Naive B cell (primary cell): ENCODE measurements at regions not wholly inside any gene's neighbourhood (a gene's known extent, or its start where the extent isn't known, plus 50 kb on each side); places are given as distances from the start of the nearest gene placed in this dataset.

ENCODE experiments used
- ATAC-seq, 2 donors: fragments of 150-1000 bp; cut with Tn5 transposase; 2 replicates each; pipeline ENCODE4 v1.10.0; 2021; ENCODE audit warnings: low read depth in 2 of 2, mild to moderate bottlenecking in 2 of 2, moderate library complexity in 2 of 2
- DNase-seq: peaks from one replicate; pipeline ENCODE4 v3.0.0; 2022
- H3K27ac Mint-ChIP-seq, 6 donors: one replicate each; pipeline ENCODE4 v1.8.0; 2020 to 2022; ENCODE audit warnings: mild to moderate bottlenecking in 6 of 6, mixed read lengths in 6 of 6, moderate library complexity in 5 of 6, inconsistent platforms in 2 of 6
- H3K27me3 Mint-ChIP-seq, 3 donors: one replicate each; pipeline ENCODE4 v1.8.0; 2021 to 2022; ENCODE audit warnings: mixed read lengths in 3 of 3, mild to moderate bottlenecking in 1 of 3
- H3K36me3 Mint-ChIP-seq, 2 donors: one replicate each; pipeline ENCODE4 v1.8.0; 2020 to 2022; ENCODE audit warnings: mixed read lengths in 2 of 2, inconsistent platforms in 1 of 2, mild to moderate bottlenecking in 1 of 2
- H3K4me1 Mint-ChIP-seq, 3 donors: one replicate each; pipeline ENCODE4 v1.8.0; 2020 to 2022; ENCODE audit warnings: mixed read lengths in 3 of 3, inconsistent platforms in 1 of 3, mild to moderate bottlenecking in 1 of 3, moderate library complexity in 1 of 3
- H3K4me3 Mint-ChIP-seq, 8 donors: one replicate each; pipeline ENCODE4 v1.8.0; 2020 to 2022; ENCODE audit warnings: mild to moderate bottlenecking in 8 of 8, mixed read lengths in 8 of 8, moderate library complexity in 8 of 8, inconsistent platforms in 2 of 8
- H3K9me3 Mint-ChIP-seq, 7 donors: one replicate each; pipeline ENCODE4 v1.8.0; 2020 to 2022; ENCODE audit warnings: mixed read lengths in 7 of 7, mild to moderate bottlenecking in 5 of 7, inconsistent platforms in 2 of 7, moderate library complexity in 1 of 7

DNA sequence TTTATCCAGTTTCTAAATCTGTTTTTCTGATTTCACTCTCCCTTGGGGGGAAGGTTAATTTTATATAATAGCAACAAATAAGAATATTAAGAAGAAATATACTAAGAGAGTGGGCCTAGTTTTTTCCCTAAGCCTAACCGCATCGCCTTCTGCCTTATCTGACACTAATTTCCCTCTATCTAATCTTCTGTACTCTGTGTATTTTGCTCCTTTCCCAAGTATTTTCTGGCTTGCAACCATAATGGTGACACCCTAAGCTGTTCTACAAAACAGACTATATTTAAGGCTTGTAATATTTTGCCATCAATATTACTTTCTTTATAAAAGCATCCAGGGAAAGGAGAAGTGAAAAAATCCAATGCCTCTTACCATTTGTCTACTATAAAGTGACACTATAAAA lies 1168.8 kb downstream of the GALC start:
- Mint-ChIP-seq H3K27me3 (no peaks in the 10 kb centered on the region), H3K27ac (no peak overlapping the region), H3K36me3 (no peaks in the 10 kb centered on the region), H3K4me3 (no peak overlapping the region), H3K9me3 (peaks cover 0 to 16% (median 2%) of the 10 kb centered on the region in 7 donors), H3K4me1 (no peaks in the 10 kb centered on the region)
- no peak for ATAC-seq
- no peak for DNase-seq

DNA sequence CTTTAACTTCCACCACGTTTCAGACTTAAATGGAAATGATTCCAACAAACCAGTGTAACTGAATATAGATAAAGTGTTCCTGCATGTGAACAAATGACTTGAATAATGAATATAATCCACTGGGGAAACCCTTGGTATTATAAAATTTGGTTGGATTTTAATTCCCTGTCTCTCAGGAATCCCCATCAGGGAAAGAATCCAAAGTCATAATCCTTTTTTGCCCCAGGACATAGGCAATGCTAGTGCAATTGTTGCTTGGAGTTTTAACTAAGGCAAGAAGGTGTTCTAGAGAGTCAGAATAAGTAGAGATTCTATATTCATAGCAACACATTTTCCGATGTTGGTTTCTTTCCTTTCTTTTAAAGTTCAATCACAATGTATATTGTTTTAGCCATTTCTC lies 1169.4 kb downstream of the GALC start:
- peaks cover 0 to 16% (median 2%) of the 10 kb centered on the region in 7 donors for H3K9me3 Mint-ChIP-seq
- H3K27me3 Mint-ChIP-seq, result no peaks in the 10 kb centered on the region
- H3K4me3 Mint-ChIP-seq, result no peak overlapping the region
- no peak for DNase-seq
- no peaks in the 10 kb centered on the region for H3K4me1 Mint-ChIP-seq
- no peak for ATAC-seq
- no peak overlapping the region for H3K27ac Mint-ChIP-seq
- no peaks in the 10 kb centered on the region for H3K36me3 Mint-ChIP-seq

DNA sequence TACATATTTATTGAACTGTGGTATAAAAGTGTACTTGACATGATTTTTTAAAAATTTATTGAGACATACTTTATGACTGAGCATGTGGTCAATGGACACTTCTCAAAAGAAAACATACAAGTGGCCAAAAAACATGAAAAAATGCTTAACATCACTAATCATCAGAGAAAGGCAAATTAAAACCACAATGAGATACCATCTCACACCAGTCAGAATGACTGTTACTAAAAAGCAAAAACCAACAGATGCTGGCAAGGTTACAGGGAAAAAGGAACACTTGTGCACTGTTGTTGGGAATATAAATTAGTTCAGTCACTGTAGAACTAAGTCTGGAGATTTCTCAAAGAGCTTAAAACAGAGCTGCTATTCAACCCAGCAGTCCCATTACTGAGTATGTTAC lies 1177.6 kb downstream of the GALC start:
- no peak overlapping the region for H3K4me3 Mint-ChIP-seq
- H3K4me1 Mint-ChIP-seq, result no peaks in the 10 kb centered on the region
- H3K27ac Mint-ChIP-seq, result no peak overlapping the region
- DNase-seq (no peak), ATAC-seq (no peak)
- no peaks in the 10 kb centered on the region for H3K36me3 Mint-ChIP-seq
- H3K27me3 Mint-ChIP-seq, result no peaks in the 10 kb centered on the region
- peaks cover 0 to 23% (median 9%) of the 10 kb centered on the region in 7 donors for H3K9me3 Mint-ChIP-seq

DNA sequence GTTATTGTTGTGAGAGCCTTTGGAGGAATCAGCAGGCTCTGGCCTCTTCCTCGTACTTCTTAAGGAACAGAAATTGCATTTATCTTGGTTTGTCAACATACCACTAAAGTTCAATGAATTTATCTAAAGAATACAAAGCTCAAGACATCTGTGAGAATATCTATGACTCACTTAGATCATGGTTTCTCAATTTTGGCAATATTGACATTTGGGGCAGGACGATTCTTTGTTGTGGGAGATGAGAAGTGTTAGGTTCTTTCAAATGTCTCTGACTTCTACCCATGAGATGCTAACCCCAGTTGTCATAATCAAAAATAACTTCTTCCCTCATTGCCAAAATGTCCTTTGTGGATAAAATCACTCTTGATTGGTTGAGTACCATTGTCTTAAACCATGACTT lies 1190.3 kb downstream of the GALC start:
- DNase-seq (no peak), ATAC-seq (no peak)
- H3K9me3 Mint-ChIP-seq, result peaks cover 0 to 5% (median 2%) of the 10 kb centered on the region in 7 donors
- no peak overlapping the region for H3K27ac Mint-ChIP-seq
- no peaks in the 10 kb centered on the region for H3K27me3 Mint-ChIP-seq
- H3K4me1 Mint-ChIP-seq, result no peaks in the 10 kb centered on the region
- H3K36me3 Mint-ChIP-seq, result no peaks in the 10 kb centered on the region
- H3K4me3 Mint-ChIP-seq, result no peak overlapping the region

DNA sequence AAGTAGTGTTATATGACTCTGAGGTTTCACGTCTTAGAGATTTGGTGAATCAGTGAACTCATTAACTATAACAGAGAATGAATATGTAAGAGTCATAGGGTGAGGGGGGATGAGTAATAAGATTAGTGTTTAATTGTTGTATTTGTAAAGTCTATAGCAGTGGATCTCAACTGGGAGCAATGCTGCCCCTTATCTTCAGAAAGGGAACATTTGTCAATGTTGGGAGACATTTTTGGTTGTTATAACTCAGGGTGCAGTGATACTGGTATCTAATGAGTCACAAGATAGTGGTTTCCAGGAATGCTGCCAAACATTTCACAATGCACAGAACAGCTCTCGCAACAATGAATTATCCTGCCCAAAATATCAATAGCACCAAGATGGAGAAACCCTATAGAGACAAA lies 1193.7 kb downstream of the GALC start:
- Mint-ChIP-seq H3K36me3 (no peaks in the 10 kb centered on the region), H3K27ac (no peak overlapping the region), H3K27me3 (no peaks in the 10 kb centered on the region), H3K4me3 (no peak overlapping the region), H3K9me3 (peaks cover 0 to 7% (median 0%) of the 10 kb centered on the region in 7 donors), H3K4me1 (no peaks in the 10 kb centered on the region)
- DNase-seq (no peak), ATAC-seq (no peak)

DNA sequence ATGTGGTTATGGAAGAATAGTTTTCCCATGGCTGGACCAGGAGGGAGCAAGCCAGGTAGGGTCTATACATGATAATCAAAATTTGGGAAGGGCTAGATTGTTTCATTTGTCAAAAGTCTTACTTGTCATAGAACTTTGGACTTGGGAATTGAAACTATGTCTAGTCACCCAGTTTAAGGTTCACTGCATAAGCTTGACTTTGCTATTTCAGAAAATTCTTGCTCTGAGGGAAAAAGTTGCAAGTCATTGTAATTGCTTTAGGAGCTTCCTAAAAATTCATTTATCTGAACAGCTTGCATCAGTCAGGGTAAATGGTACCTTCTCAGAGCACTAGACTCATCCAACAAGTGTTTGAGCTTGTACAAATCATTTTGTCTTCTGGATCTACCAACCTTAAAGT lies 1194.7 kb downstream of the GALC start:
- no peak for ATAC-seq
- Mint-ChIP-seq H3K27ac (no peak overlapping the region), H3K4me3 (no peak overlapping the region), H3K4me1 (no peaks in the 10 kb centered on the region), H3K36me3 (no peaks in the 10 kb centered on the region), H3K27me3 (no peaks in the 10 kb centered on the region), H3K9me3 (peaks cover 0 to 7% (median 2%) of the 10 kb centered on the region in 7 donors)
- DNase-seq, result no peak

DNA sequence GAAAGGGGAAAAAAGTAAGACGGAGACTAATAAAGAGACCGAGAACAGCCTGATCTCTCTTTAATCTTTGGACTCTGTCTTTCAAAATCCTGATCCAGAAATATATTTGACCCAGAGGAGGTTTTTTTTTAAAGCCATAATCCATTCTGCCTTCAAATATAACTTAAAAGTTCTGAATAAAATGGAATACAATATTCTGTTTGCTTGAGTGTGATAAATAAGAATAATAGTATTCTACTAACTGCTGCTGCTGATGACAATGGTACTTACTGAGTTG lies 1196.0 kb downstream of the GALC start:
- no peak overlapping the region for H3K4me3 Mint-ChIP-seq
- H3K36me3 Mint-ChIP-seq, result no peaks in the 10 kb centered on the region
- no peaks in the 10 kb centered on the region for H3K4me1 Mint-ChIP-seq
- DNase-seq (no peak), ATAC-seq (no peak)
- no peaks in the 10 kb centered on the region for H3K27me3 Mint-ChIP-seq
- peaks cover 0 to 7% (median 2%) of the 10 kb centered on the region in 7 donors for H3K9me3 Mint-ChIP-seq
- no peak overlapping the region for H3K27ac Mint-ChIP-seq

DNA sequence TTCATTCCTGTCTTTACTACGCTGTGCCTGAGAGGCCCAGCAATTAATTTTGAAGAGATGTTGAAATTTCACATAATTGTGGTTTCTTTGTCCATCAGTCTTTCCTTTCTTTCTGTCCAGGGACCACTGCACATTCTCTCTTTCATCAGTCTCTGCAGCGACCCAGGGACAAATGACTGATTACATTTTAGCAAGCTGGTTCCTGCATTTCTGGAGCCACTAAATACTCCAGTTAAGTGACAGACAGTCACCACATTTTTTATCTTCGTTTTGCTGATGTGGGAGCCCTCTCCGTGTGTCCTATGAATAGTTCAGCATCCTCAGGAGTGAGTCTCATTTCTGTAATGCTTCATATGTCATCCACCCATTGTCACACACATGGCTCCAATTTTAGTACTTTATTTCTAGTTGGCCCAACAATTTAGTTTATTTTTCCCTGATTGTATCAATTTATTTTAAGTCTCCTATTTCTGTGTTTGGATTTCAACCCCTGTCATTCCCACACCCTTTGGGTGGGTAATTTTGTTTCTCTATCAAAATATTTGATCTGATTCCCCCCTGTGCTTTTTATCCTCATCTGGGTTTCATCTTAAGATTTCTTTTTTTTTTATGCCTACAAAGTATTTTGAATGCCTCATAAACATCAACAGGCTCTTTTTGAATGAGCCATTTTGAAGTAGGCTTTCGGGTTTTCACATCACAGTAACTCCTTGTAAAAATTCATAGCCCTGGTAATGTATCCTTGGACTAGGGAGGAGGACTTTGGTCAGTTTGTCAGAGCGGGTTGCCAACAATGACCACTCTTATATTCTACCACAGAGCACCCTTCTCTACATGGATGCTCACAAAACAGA lies 1196.5 kb downstream of the GALC start:
- ATAC-seq (no peak), DNase-seq (no peak)
- Mint-ChIP-seq H3K9me3 (peaks cover 0 to 7% (median 2%) of the 10 kb centered on the region in 7 donors), H3K4me3 (no peak overlapping the region), H3K4me1 (no peaks in the 10 kb centered on the region), H3K27ac (no peak overlapping the region), H3K27me3 (no peaks in the 10 kb centered on the region), H3K36me3 (no peaks in the 10 kb centered on the region)

DNA sequence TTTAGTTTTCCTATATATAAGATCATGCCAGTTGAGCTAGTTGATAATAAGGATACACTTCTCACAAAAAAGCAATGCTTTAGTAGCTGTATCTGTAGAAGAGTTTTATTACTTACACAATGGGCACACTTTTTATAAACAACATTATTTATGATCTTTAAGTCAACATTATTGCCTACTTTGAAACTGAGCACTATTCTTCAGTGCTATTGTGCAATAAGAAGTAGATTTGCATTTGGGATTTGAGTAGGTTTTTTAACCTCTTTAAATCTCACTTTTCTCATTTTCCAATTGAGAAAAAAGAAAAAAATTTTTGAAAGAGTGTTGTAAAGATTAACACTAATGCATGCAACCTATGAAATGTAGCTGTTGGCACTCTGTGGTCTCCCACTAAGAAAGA lies 1198.3 kb downstream of the GALC start:
- DNase-seq, result no peak
- ATAC-seq, result no peak
- Mint-ChIP-seq H3K4me1 (no peaks in the 10 kb centered on the region), H3K27me3 (no peaks in the 10 kb centered on the region), H3K27ac (no peak overlapping the region), H3K9me3 (peaks cover 0 to 7% (median 2%) of the 10 kb centered on the region in 7 donors), H3K4me3 (no peak overlapping the region), H3K36me3 (no peaks in the 10 kb centered on the region)

DNA sequence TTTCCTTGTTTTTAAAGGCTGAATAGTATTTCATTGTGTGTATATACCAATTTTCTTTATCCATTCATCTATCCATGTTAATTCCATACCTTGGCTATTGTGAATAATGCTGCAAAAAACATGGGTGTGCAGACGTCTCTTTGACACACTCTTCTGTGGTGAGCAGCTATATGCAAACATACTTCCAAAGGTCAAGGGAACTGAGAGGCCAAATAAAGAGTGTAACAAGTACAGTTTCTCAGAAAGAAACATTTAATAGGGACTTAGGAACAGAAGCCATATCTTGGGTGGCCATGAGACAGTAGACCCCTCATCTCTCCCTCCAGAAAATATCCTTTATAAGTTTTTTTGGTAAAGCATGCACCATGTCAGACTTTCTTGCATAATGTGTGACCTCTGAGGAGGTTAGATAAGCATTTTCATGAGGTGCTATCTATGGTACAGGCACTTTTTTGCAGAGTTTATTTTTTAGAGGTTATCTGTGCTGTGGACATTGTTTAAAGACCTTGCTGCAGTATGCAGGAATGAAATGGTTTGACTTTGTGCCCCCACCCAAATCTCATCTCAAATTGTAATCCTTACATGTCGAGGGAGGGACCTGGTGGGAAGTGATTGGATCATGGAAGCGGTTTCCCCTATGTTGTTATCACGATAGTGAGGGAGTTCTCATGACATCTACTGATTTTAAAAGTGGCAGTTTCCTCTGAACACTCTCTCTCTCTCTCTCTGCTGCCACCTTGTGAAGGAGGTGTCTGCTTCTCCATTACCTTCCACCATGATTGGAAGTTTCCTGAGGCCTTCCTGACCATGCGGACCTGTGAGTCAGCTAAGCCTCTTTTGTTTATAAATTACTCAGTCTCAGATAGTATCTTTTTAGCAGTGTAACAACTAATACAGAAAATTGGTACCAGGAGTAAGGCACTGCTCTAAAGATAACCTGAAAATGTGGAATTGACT lies 1202.3 kb downstream of the GALC start:
- no peak for ATAC-seq
- H3K27me3 Mint-ChIP-seq, result no peaks in the 10 kb centered on the region
- H3K27ac Mint-ChIP-seq, result no peak overlapping the region
- no peaks in the 10 kb centered on the region for H3K36me3 Mint-ChIP-seq
- DNase-seq, result no peak
- peaks cover 0 to 5% (median 0%) of the 10 kb centered on the region in 7 donors for H3K9me3 Mint-ChIP-seq
- H3K4me1 Mint-ChIP-seq, result no peaks in the 10 kb centered on the region
- no peak overlapping the region for H3K4me3 Mint-ChIP-seq

DNA sequence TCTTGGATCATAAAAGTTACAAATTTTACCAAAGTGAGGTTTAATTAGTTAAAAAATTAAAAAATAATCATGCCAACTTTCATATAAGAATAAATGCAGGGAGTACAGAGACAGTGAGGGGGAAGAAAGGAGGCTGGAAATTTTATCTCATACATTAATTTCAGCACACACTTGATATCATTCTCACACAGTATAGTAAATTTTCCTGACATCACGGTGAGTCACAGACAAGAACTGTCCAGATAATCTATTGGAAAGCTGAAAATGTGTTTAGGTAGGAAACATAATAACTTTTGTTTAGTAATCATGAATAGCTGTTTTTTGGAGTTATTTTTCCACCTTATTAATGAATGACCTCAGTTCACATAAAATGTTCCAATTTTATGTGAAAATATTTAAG lies 1204.8 kb downstream of the GALC start:
- H3K4me3 Mint-ChIP-seq, result no peak overlapping the region
- H3K27me3 Mint-ChIP-seq, result no peaks in the 10 kb centered on the region
- DNase-seq (no peak), ATAC-seq (no peak)
- no peaks in the 10 kb centered on the region for H3K36me3 Mint-ChIP-seq
- H3K4me1 Mint-ChIP-seq, result no peaks in the 10 kb centered on the region
- no peak overlapping the region for H3K27ac Mint-ChIP-seq
- peaks cover 0 to 4% (median under 1%) of the 10 kb centered on the region in 7 donors for H3K9me3 Mint-ChIP-seq

DNA sequence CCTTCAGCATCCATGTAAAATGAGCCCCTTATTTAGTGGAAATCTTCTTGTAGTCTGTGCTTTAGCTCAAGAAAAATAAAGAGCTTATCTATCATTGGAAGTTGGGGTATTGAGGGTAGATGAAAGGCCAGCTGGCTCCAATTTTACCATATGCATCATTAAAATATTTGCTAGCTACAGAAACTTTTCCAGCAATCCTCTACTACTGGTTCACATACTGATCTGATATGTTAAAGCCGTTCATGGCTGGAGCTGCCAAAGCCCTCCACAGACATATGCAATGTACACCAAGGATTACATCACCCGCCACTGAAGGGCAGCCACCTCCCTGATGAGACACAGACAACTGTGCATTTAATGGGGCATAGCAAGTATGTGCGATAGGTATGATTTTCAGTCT lies 1205.3 kb downstream of the GALC start:
- ATAC-seq (no peak), DNase-seq (no peak)
- no peaks in the 10 kb centered on the region for H3K27me3 Mint-ChIP-seq
- H3K9me3 Mint-ChIP-seq, result peaks cover 0 to 4% (median 0%) of the 10 kb centered on the region in 7 donors
- H3K4me3 Mint-ChIP-seq, result no peak overlapping the region
- H3K27ac Mint-ChIP-seq, result no peak overlapping the region
- H3K4me1 Mint-ChIP-seq, result no peaks in the 10 kb centered on the region
- no peaks in the 10 kb centered on the region for H3K36me3 Mint-ChIP-seq

DNA sequence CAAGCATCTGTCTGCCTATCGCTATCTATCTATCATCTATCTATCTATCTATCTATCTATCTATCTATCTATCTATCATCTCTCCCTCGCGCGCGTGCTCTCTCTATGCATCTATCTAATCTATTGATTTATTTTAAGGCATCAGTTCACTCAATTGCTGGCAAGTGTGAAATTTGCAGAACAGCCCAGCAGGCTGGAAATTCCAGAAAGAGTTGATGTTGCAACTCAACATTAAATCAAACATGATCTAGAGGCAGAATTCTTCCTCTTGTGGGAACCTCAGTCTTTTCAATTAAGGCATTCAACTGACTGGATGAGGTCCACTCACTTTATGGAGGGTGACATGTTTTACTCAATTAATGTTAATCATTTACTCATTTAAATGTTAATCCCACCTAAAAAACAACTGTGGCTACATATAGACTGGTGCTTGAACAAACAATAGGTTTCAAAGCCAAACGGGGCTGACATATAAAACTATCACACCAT lies 1210.8 kb downstream of the GALC start:
- no peaks in the 10 kb centered on the region for H3K27me3 Mint-ChIP-seq
- DNase-seq (no peak), ATAC-seq (no peak)
- peaks cover 0 to 4% (median 0%) of the 10 kb centered on the region in 7 donors for H3K9me3 Mint-ChIP-seq
- no peak overlapping the region for H3K4me3 Mint-ChIP-seq
- H3K27ac Mint-ChIP-seq, result no peak overlapping the region
- H3K4me1 Mint-ChIP-seq, result no peaks in the 10 kb centered on the region
- H3K36me3 Mint-ChIP-seq, result no peaks in the 10 kb centered on the region
